GM23338 (cell line): ENCODE measurements at regions not wholly inside any gene's neighbourhood (a gene's known extent, or its start where the extent isn't known, plus 50 kb on each side); places are given as distances from the start of the nearest gene placed in this dataset.

ENCODE experiments used
- CREB1 ChIP-seq: fragments of 250-450 bp; sonication (Bioruptor Pico); IDR thresholded peaks from 2 replicates; pipeline ENCODE4 v1.5.0; 2020; ENCODE audit warnings: low read depth, mild to moderate bottlenecking, moderate library complexity
- CTCF ChIP-seq, 2 experiments: fragments of 200-600 bp in 1 of 2; sonication (generic) in 1 of 2; conservative IDR thresholded peaks; 2 replicates each; pipeline versions ENCODE4 v1.5.1 to v1.6.1; 2016 to 2017; ENCODE audit warnings: antibody characterized with exemption in 2 of 2, low read depth in 2 of 2, mild to moderate bottlenecking in 2 of 2, moderate library complexity in 1 of 2
- EZH2 ChIP-seq: fragments of 200-600 bp; sonication (generic); IDR thresholded peaks from one replicate; pipeline ENCODE4 v1.8.0; 2017; ENCODE audit warnings: antibody characterized with exemption, mild to moderate bottlenecking, low read depth; ENCODE audit not compliant: unreplicated experiment
- EZH2phosphoT487 ChIP-seq: fragments of 200-600 bp; sonication (generic); IDR thresholded peaks from one replicate; pipeline ENCODE4 v1.8.1; 2018; ENCODE audit warnings: antibody characterized with exemption; ENCODE audit not compliant: unreplicated experiment
- JUNB ChIP-seq: IDR thresholded peaks from one replicate; pipeline ENCODE4 v1.6.1; 2016; ENCODE audit warnings: antibody characterized with exemption; ENCODE audit not compliant: unreplicated experiment
- NANOG ChIP-seq: IDR thresholded peaks from 2 replicates; pipeline ENCODE4 v1.6.1; 2016; ENCODE audit warnings: antibody characterized with exemption, borderline replicate concordance
- POLR2AphosphoS5 ChIP-seq: IDR thresholded peaks from 2 replicates; pipeline ENCODE4 v1.6.1; 2016; ENCODE audit warnings: antibody characterized with exemption, low read depth
- REST ChIP-seq: IDR thresholded peaks from one replicate; pipeline ENCODE4 v1.6.1; 2018; ENCODE audit warnings: antibody characterized with exemption; ENCODE audit not compliant: unreplicated experiment
- STAT1 ChIP-seq: IDR thresholded peaks from one replicate; pipeline ENCODE4 v1.6.1; 2016; ENCODE audit warnings: antibody characterized with exemption; ENCODE audit not compliant: unreplicated experiment
- ZNF114 ChIP-seq: fragments of 250-450 bp; sonication (Bioruptor Pico); IDR thresholded peaks from 2 replicates; pipeline ENCODE4 v1.5.0; 2020; ENCODE audit warnings: mild to moderate bottlenecking, moderate library complexity
- ZNF331 ChIP-seq: fragments of 250-450 bp; sonication (Bioruptor Pico); IDR thresholded peaks from 2 replicates; pipeline ENCODE4 v1.5.0; 2020; ENCODE audit warnings: low read depth, mild to moderate bottlenecking, moderate library complexity
- TF ChIP-seq, protein P1 (sequence below): IDR thresholded peaks from 2 replicates; pipeline ENCODE4 v1.6.1; 2016; ENCODE audit warnings: antibody characterized with exemption

DNA sequence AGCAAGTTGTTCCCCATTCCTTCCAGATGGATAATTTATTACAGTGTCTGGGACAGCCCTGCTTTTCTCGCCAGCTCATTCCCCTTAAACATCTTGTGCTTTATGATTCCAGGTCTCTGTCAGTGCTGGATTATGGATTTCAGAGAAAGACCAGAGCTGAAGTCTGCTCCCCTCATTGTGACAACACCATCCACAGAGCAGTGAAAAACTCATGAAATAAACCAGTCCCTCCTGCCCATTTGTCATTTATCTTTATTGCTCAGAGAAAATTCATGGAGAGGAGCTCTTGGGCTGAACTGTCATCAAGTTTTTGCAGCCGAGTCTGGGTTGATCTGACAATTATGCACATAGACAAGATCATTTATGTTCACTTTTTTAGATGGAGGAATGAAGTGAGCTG, 92.7 kb upstream of the GPR12 start:
- TF ChIP-seq CTCF (conservative IDR thresholded peaks at IDR 0.05; ENCODE audit: low read depth in 2 of 2): no peak
- no peak for TF ChIP-seq POLR2AphosphoS5
- TF ChIP-seq EZH2: no peak
- TF ChIP-seq STAT1: no peak
- TF ChIP-seq ZNF331 (CRISPR knock-in tag): no peak
- TF ChIP-seq REST: no peak
- TF ChIP-seq EZH2phosphoT487: no peak
- TF ChIP-seq, protein P1, sequence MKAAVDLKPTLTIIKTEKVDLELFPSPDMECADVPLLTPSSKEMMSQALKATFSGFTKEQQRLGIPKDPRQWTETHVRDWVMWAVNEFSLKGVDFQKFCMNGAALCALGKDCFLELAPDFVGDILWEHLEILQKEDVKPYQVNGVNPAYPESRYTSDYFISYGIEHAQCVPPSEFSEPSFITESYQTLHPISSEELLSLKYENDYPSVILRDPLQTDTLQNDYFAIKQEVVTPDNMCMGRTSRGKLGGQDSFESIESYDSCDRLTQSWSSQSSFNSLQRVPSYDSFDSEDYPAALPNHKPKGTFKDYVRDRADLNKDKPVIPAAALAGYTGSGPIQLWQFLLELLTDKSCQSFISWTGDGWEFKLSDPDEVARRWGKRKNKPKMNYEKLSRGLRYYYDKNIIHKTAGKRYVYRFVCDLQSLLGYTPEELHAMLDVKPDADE: no peak
- no peak for TF ChIP-seq CREB1
- no peak for TF ChIP-seq JUNB
- TF ChIP-seq NANOG: no peak
- no peak for TF ChIP-seq ZNF114
